GM23338 (cell line): ENCODE measurements at regions not wholly inside any gene's neighbourhood (a gene's known extent, or its start where the extent isn't known, plus 50 kb on each side); places are given as distances from the start of the nearest gene placed in this dataset.

Experiments
- ATAC-seq: fragments of 200-7000 bp; cut with Tn5 transposase; 3 replicates; pipeline ENCODE4 v1.9.1; 2020
- DNase-seq: peaks from one replicate; pipeline ENCODE4 v3.0.0-alpha.2; 2015; ENCODE audit warnings: low spot score
- H2AFZ ChIP-seq: fragments of 200-600 bp; sonication (generic); 2 replicates; pipeline ENCODE4 v1.8.0; 2016; ENCODE audit warnings: antibody characterized with exemption, mild to moderate bottlenecking, moderate library complexity
- H3F3A ChIP-seq: fragments of 200-600 bp; sonication (generic); replicated peaks from 2 replicates; pipeline ENCODE4 v1.8.0; 2017; ENCODE audit warnings: antibody characterized with exemption, mixed run types, low read depth
- H3K27ac ChIP-seq: fragments of 200-600 bp; sonication (generic); 2 replicates; pipeline ENCODE4 v1.6.1; 2016; ENCODE audit warnings: low read depth
- H3K27me3 ChIP-seq: fragments of 200-600 bp; sonication (generic); 2 replicates; pipeline ENCODE4 v1.8.0; 2016; ENCODE audit warnings: mild to moderate bottlenecking, mixed run types, moderate library complexity; ENCODE audit not compliant: insufficient read depth
- H3K36me3 ChIP-seq: fragments of 200-600 bp; sonication (generic); 2 replicates; pipeline ENCODE4 v1.8.0; 2016; ENCODE audit warnings: mild to moderate bottlenecking; ENCODE audit not compliant: insufficient read depth
- H3K4me1 ChIP-seq: fragments of 200-600 bp; sonication (generic); 2 replicates; pipeline ENCODE4 v1.8.0; 2016; ENCODE audit warnings: mild to moderate bottlenecking, moderate library complexity; ENCODE audit not compliant: insufficient read depth
- H3K4me2 ChIP-seq: fragments of 200-600 bp; sonication (generic); 2 replicates; pipeline ENCODE4 v1.7.1; 2017; ENCODE audit warnings: mixed run types
- H3K4me3 ChIP-seq: fragments of 200-600 bp; sonication (generic); 2 replicates; pipeline ENCODE4 v1.6.1; 2016; ENCODE audit warnings: mixed run types
- H3K79me2 ChIP-seq: fragments of 200-600 bp; sonication (generic); replicated peaks from 2 replicates; pipeline ENCODE4 v1.8.0; 2017; ENCODE audit warnings: mild to moderate bottlenecking; ENCODE audit not compliant: insufficient read depth
- H3K9me2 ChIP-seq: fragments of 200-600 bp; sonication (generic); 2 replicates; pipeline ENCODE4 v1.8.0; 2017; ENCODE audit not compliant: insufficient read depth
- H4K20me1 ChIP-seq: fragments of 200-600 bp; sonication (generic); replicated peaks from 2 replicates; pipeline ENCODE4 v1.8.0; 2017; ENCODE audit warnings: mild to moderate bottlenecking; ENCODE audit not compliant: insufficient read depth
- H3K27ac Mint-ChIP-seq: 2 replicates; pipeline ENCODE4 v1.8.0; 2020; ENCODE audit warnings: inconsistent platforms, mild to moderate bottlenecking, moderate library complexity, mixed read lengths
- H3K27me3 Mint-ChIP-seq: 3 replicates; pipeline ENCODE4 v1.8.0; 2022; ENCODE audit warnings: low read depth, mild to moderate bottlenecking, moderate library complexity, mixed read lengths, inconsistent platforms; ENCODE audit not compliant: insufficient read depth, poor library complexity
- H3K36me3 Mint-ChIP-seq: 3 replicates; pipeline ENCODE4 v1.8.0; 2021; ENCODE audit warnings: low read depth, mild to moderate bottlenecking, inconsistent platforms, moderate library complexity, mixed read lengths
- H3K4me1 Mint-ChIP-seq: 3 replicates; pipeline ENCODE4 v1.8.0; 2020; ENCODE audit warnings: mild to moderate bottlenecking, inconsistent platforms, mixed read lengths
- H3K4me3 Mint-ChIP-seq: 3 replicates; pipeline ENCODE4 v1.8.0; 2021; ENCODE audit warnings: moderate library complexity, mild to moderate bottlenecking, inconsistent platforms, mixed read lengths
- H3K9me3 Mint-ChIP-seq: 3 replicates; pipeline ENCODE4 v1.8.0; 2020; ENCODE audit warnings: moderate library complexity, mild to moderate bottlenecking, inconsistent platforms, mixed read lengths
- CREB1 ChIP-seq: fragments of 250-450 bp; sonication (Bioruptor Pico); IDR thresholded peaks from 2 replicates; pipeline ENCODE4 v1.5.0; 2020; ENCODE audit warnings: low read depth, mild to moderate bottlenecking, moderate library complexity
- CTCF ChIP-seq, 2 experiments: fragments of 200-600 bp in 1 of 2; sonication (generic) in 1 of 2; conservative IDR thresholded peaks; 2 replicates each; pipeline versions ENCODE4 v1.5.1 to v1.6.1; 2016 to 2017; ENCODE audit warnings: antibody characterized with exemption in 2 of 2, low read depth in 2 of 2, mild to moderate bottlenecking in 2 of 2, moderate library complexity in 1 of 2
- ETS1 ChIP-seq: IDR thresholded peaks from 2 replicates; pipeline ENCODE4 v1.6.1; 2016; ENCODE audit warnings: antibody characterized with exemption
- EZH2 ChIP-seq: fragments of 200-600 bp; sonication (generic); IDR thresholded peaks from one replicate; pipeline ENCODE4 v1.8.0; 2017; ENCODE audit warnings: antibody characterized with exemption, mild to moderate bottlenecking, low read depth; ENCODE audit not compliant: unreplicated experiment
- EZH2phosphoT487 ChIP-seq: fragments of 200-600 bp; sonication (generic); IDR thresholded peaks from one replicate; pipeline ENCODE4 v1.8.1; 2018; ENCODE audit warnings: antibody characterized with exemption; ENCODE audit not compliant: unreplicated experiment
- JUNB ChIP-seq: IDR thresholded peaks from one replicate; pipeline ENCODE4 v1.6.1; 2016; ENCODE audit warnings: antibody characterized with exemption; ENCODE audit not compliant: unreplicated experiment
- NANOG ChIP-seq: IDR thresholded peaks from 2 replicates; pipeline ENCODE4 v1.6.1; 2016; ENCODE audit warnings: antibody characterized with exemption, borderline replicate concordance
- POLR2AphosphoS5 ChIP-seq: IDR thresholded peaks from 2 replicates; pipeline ENCODE4 v1.6.1; 2016; ENCODE audit warnings: antibody characterized with exemption, low read depth
- REST ChIP-seq: IDR thresholded peaks from one replicate; pipeline ENCODE4 v1.6.1; 2018; ENCODE audit warnings: antibody characterized with exemption; ENCODE audit not compliant: unreplicated experiment
- STAT1 ChIP-seq: IDR thresholded peaks from one replicate; pipeline ENCODE4 v1.6.1; 2016; ENCODE audit warnings: antibody characterized with exemption; ENCODE audit not compliant: unreplicated experiment
- ZNF114 ChIP-seq: fragments of 250-450 bp; sonication (Bioruptor Pico); IDR thresholded peaks from 2 replicates; pipeline ENCODE4 v1.5.0; 2020; ENCODE audit warnings: mild to moderate bottlenecking, moderate library complexity
- ZNF331 ChIP-seq: fragments of 250-450 bp; sonication (Bioruptor Pico); IDR thresholded peaks from 2 replicates; pipeline ENCODE4 v1.5.0; 2020; ENCODE audit warnings: low read depth, mild to moderate bottlenecking, moderate library complexity
- TF ChIP-seq, protein P1 (sequence below): fragments of 250-450 bp; sonication (Bioruptor Pico); IDR thresholded peaks from 2 replicates; pipeline ENCODE4 v1.5.0; 2020; ENCODE audit warnings: mild to moderate bottlenecking, moderate library complexity

DNA sequence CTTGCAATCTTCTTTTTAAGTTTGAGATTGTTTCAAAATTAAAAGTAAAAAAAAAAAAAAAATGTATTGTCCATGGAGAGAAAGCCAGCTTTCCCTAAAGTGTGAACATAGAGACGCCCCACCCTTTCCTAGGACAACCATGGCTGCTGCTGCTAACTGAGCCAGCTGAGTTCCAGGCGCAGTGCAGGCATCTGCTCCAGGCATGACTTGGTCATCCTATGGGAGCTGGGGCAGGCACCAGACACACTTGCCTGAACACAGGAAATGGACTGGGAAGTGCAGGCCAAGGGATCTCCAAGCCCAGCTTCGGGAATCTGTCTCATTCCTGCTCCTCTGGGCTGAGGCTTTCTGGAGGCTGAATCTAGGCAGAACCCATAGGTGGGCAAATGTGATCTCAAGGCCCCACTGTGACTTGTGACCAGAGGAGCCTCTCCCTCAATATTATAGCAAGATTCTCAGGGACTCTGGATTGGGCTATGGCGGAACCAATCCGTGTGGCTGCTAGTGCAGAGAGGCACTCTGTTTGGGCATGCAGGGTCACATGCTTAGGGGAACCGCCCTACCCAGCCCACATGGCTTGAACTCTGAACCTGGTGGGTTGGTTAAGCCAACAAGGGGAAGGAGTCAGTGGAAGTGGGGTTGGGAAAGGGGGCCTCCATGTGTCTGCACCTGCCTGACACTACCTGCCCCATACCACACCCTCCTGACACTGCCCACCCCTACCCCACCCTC, 138.2 kb upstream of the CST7 start:
- Mint-ChIP-seq H3K4me3 (no peak overlapping the region), H3K4me1 (no peaks in the 10 kb centered on the region), H3K27ac (no peak overlapping the region), H3K27me3 (peaks cover 17% of the 10 kb centered on the region), H3K9me3 (peaks cover 4% of the 10 kb centered on the region), H3K36me3 (no peaks in the 10 kb centered on the region)
- no peaks in the 10 kb centered on the region for H3K36me3 ChIP-seq
- H3K4me3 ChIP-seq, result no peak overlapping the region
- no peak overlapping the region for H3K27ac ChIP-seq
- H3K27me3 ChIP-seq, result no peaks in the 10 kb centered on the region
- TF ChIP-seq EZH2phosphoT487, result no peak
- TF ChIP-seq CREB1 (CRISPR knock-in tag), result no peak
- no peak for TF ChIP-seq CTCF (conservative IDR thresholded peaks at IDR 0.05; ENCODE audit: low read depth in 2 of 2)
- TF ChIP-seq STAT1, result no peak
- no peak for TF ChIP-seq ZNF114
- TF ChIP-seq EZH2, result no peak
- TF ChIP-seq JUNB, result no peak
- TF ChIP-seq REST, result no peak
- TF ChIP-seq, protein P1, sequence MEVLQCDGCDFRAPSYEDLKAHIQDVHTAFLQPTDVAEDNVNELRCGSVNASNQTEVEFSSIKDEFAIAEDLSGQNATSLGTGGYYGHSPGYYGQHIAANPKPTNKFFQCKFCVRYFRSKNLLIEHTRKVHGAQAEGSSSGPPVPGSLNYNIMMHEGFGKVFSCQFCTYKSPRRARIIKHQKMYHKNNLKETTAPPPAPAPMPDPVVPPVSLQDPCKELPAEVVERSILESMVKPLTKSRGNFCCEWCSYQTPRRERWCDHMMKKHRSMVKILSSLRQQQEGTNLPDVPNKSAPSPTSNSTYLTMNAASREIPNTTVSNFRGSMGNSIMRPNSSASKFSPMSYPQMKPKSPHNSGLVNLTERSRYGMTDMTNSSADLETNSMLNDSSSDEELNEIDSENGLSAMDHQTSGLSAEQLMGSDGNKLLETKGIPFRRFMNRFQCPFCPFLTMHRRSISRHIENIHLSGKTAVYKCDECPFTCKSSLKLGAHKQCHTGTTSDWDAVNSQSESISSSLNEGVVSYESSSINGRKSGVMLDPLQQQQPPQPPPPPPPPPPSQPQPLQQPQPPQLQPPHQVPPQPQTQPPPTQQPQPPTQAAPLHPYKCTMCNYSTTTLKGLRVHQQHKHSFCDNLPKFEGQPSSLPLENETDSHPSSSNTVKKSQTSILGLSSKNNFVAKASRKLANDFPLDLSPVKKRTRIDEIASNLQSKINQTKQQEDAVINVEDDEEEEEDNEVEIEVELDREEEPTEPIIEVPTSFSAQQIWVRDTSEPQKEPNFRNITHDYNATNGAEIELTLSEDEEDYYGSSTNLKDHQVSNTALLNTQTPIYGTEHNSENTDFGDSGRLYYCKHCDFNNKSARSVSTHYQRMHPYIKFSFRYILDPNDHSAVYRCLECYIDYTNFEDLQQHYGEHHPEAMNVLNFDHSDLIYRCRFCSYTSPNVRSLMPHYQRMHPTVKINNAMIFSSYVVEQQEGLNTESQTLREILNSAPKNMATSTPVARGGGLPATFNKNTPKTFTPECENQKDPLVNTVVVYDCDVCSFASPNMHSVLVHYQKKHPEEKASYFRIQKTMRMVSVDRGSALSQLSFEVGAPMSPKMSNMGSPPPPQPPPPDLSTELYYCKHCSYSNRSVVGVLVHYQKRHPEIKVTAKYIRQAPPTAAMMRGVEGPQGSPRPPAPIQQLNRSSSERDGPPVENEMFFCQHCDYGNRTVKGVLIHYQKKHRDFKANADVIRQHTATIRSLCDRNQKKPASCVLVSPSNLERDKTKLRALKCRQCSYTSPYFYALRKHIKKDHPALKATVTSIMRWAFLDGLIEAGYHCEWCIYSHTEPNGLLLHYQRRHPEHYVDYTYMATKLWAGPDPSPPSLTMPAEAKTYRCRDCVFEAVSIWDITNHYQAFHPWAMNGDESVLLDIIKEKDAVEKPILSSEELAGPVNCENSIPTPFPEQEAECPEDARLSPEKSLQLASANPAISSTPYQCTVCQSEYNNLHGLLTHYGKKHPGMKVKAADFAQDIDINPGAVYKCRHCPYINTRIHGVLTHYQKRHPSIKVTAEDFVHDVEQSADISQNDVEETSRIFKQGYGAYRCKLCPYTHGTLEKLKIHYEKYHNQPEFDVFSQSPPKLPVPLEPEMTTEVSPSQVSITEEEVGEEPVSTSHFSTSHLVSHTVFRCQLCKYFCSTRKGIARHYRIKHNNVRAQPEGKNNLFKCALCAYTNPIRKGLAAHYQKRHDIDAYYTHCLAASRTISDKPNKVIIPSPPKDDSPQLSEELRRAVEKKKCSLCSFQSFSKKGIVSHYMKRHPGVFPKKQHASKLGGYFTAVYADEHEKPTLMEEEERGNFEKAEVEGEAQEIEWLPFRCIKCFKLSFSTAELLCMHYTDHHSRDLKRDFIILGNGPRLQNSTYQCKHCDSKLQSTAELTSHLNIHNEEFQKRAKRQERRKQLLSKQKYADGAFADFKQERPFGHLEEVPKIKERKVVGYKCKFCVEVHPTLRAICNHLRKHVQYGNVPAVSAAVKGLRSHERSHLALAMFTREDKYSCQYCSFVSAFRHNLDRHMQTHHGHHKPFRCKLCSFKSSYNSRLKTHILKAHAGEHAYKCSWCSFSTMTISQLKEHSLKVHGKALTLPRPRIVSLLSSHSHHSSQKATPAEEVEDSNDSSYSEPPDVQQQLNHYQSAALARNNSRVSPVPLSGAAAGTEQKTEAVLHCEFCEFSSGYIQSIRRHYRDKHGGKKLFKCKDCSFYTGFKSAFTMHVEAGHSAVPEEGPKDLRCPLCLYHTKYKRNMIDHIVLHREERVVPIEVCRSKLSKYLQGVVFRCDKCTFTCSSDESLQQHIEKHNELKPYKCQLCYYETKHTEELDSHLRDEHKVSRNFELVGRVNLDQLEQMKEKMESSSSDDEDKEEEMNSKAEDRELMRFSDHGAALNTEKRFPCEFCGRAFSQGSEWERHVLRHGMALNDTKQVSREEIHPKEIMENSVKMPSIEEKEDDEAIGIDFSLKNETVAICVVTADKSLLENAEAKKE (CRISPR knock-in tag), result no peak
- no peak for TF ChIP-seq POLR2AphosphoS5
- no peak for TF ChIP-seq NANOG
- TF ChIP-seq ZNF331 (CRISPR knock-in tag), result no peak
- no peak for TF ChIP-seq ETS1
- no peak overlapping the region for H3K4me2 ChIP-seq
- no peak overlapping the region for H2AFZ ChIP-seq
- H4K20me1 ChIP-seq, result no peaks in the 10 kb centered on the region
- no peaks in the 10 kb centered on the region for H3F3A ChIP-seq
- H3K9me2 ChIP-seq, result no peaks in the 10 kb centered on the region
- no peaks in the 10 kb centered on the region for H3K4me1 ChIP-seq
- no peak for DNase-seq
- H3K79me2 ChIP-seq, result no peaks in the 10 kb centered on the region
- ATAC-seq, result no peak
